HEK293 (cell line): ENCODE measurements at regions not wholly inside any gene's neighbourhood (a gene's known extent, or its start where the extent isn't known, plus 50 kb on each side); places are given as distances from the start of the nearest gene placed in this dataset.

Experiments used
- KLF16 ChIP-seq: fragments of 450-650 bp; formaldehyde crosslinking; IDR thresholded peaks from 2 replicates; pipeline ENCODE4 v1.5.1; 2017; ENCODE audit warnings: missing biosample characterization, missing genetic modification characterization
- PRDM4 ChIP-seq: fragments of 450-650 bp; formaldehyde crosslinking; IDR thresholded peaks from 2 replicates; pipeline ENCODE4 v1.5.1; 2017; ENCODE audit warnings: missing biosample characterization, missing genetic modification characterization
- TSHZ1 ChIP-seq: fragments of 450-650 bp; formaldehyde crosslinking; IDR thresholded peaks from 2 replicates; pipeline ENCODE4 v1.5.1; 2016; ENCODE audit warnings: missing biosample characterization, missing genetic modification characterization, borderline replicate concordance
- YY1 ChIP-seq: fragments of 450-650 bp; formaldehyde crosslinking; IDR thresholded peaks from 2 replicates; pipeline ENCODE4 v1.5.1; 2018; ENCODE audit warnings: missing biosample characterization, missing genetic modification characterization
- ZEB2 ChIP-seq: fragments of 450-650 bp; formaldehyde crosslinking; IDR thresholded peaks from 2 replicates; pipeline ENCODE4 v1.5.1; 2016; ENCODE audit warnings: missing biosample characterization, missing genetic modification characterization
- ZNF138 ChIP-seq: fragments of 450-650 bp; formaldehyde crosslinking; IDR thresholded peaks from 2 replicates; pipeline ENCODE4 v1.5.1; 2016; ENCODE audit warnings: missing biosample characterization, missing genetic modification characterization, borderline replicate concordance
- ZNF274 ChIP-seq, 2 experiments: fragments of 200-500 bp in 1 of 2; fragments of 450-650 bp in 1 of 2; sonication (Bioruptor generic) in 1 of 2; formaldehyde crosslinking in 1 of 2; IDR thresholded peaks; 2 replicates each; pipeline versions ENCODE4 v1.5.1 to v1.6.1; 2014 to 2016; ENCODE audit warnings: borderline replicate concordance in 1 of 2, inconsistent platforms in 1 of 2, low read length in 1 of 2, missing biosample characterization in 1 of 2, missing genetic modification characterization in 1 of 2
- ZNF398 ChIP-seq: fragments of 450-650 bp; formaldehyde crosslinking; IDR thresholded peaks from 2 replicates; pipeline ENCODE4 v1.5.1; 2017; ENCODE audit warnings: missing biosample characterization, missing genetic modification characterization
- ZNF510 ChIP-seq: fragments of 450-650 bp; formaldehyde crosslinking; IDR thresholded peaks from 2 replicates; pipeline ENCODE4 v1.5.1; 2018; ENCODE audit warnings: mild to moderate bottlenecking, missing genetic modification characterization, missing biosample characterization; ENCODE audit not compliant: insufficient replicate concordance
- ZNF639 ChIP-seq: fragments of 450-650 bp; formaldehyde crosslinking; IDR thresholded peaks from 2 replicates; pipeline ENCODE4 v1.5.1; 2016; ENCODE audit warnings: missing biosample characterization, missing genetic modification characterization
- TF ChIP-seq, protein P1 (sequence below): fragments of 450-650 bp; formaldehyde crosslinking; IDR thresholded peaks from 2 replicates; pipeline ENCODE4 v1.5.1; 2016; ENCODE audit warnings: missing biosample characterization, missing genetic modification characterization
- TF ChIP-seq, protein P2 (sequence below): fragments of 450-650 bp; formaldehyde crosslinking; IDR thresholded peaks from 2 replicates; pipeline ENCODE4 v1.5.1; 2016; ENCODE audit warnings: missing biosample characterization, missing genetic modification characterization

DNA sequence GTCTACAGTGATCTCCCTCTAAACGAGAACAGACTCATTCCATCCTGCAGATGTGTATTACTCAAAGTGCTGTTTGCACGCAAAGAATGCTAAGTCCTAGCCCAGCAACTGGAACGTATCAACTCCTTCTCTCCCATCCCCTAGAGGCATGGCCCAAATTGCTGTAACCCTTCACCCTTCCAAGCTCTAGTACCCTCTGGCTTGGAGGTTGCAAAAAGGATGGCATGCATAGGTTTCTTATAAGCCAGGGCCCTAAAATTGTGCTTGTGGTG is 71.5 kb upstream of the TGM3 start:
- TF ChIP-seq YY1, result no peak
- TF ChIP-seq, protein P1, sequence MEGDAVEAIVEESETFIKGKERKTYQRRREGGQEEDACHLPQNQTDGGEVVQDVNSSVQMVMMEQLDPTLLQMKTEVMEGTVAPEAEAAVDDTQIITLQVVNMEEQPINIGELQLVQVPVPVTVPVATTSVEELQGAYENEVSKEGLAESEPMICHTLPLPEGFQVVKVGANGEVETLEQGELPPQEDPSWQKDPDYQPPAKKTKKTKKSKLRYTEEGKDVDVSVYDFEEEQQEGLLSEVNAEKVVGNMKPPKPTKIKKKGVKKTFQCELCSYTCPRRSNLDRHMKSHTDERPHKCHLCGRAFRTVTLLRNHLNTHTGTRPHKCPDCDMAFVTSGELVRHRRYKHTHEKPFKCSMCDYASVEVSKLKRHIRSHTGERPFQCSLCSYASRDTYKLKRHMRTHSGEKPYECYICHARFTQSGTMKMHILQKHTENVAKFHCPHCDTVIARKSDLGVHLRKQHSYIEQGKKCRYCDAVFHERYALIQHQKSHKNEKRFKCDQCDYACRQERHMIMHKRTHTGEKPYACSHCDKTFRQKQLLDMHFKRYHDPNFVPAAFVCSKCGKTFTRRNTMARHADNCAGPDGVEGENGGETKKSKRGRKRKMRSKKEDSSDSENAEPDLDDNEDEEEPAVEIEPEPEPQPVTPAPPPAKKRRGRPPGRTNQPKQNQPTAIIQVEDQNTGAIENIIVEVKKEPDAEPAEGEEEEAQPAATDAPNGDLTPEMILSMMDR, result no peak
- TF ChIP-seq ZNF274 (IDR thresholded peaks at IDR 0.05; ENCODE audit: low read length), result no peak
- TF ChIP-seq ZNF274 (tag by site-specific recombination; IDR thresholded peaks at IDR 0.05; ENCODE audit: borderline replicate concordance), result no peak
- TF ChIP-seq KLF16, result no peak
- TF ChIP-seq ZNF398 (tag by site-specific recombination), result no peak
- TF ChIP-seq ZNF639 (tag by site-specific recombination), result no peak
- TF ChIP-seq PRDM4 (tag by site-specific recombination), result no peak
- no peak for TF ChIP-seq ZNF138 (tag by site-specific recombination)
- TF ChIP-seq ZNF510 (tag by site-specific recombination), result no peak
- TF ChIP-seq, protein P2, sequence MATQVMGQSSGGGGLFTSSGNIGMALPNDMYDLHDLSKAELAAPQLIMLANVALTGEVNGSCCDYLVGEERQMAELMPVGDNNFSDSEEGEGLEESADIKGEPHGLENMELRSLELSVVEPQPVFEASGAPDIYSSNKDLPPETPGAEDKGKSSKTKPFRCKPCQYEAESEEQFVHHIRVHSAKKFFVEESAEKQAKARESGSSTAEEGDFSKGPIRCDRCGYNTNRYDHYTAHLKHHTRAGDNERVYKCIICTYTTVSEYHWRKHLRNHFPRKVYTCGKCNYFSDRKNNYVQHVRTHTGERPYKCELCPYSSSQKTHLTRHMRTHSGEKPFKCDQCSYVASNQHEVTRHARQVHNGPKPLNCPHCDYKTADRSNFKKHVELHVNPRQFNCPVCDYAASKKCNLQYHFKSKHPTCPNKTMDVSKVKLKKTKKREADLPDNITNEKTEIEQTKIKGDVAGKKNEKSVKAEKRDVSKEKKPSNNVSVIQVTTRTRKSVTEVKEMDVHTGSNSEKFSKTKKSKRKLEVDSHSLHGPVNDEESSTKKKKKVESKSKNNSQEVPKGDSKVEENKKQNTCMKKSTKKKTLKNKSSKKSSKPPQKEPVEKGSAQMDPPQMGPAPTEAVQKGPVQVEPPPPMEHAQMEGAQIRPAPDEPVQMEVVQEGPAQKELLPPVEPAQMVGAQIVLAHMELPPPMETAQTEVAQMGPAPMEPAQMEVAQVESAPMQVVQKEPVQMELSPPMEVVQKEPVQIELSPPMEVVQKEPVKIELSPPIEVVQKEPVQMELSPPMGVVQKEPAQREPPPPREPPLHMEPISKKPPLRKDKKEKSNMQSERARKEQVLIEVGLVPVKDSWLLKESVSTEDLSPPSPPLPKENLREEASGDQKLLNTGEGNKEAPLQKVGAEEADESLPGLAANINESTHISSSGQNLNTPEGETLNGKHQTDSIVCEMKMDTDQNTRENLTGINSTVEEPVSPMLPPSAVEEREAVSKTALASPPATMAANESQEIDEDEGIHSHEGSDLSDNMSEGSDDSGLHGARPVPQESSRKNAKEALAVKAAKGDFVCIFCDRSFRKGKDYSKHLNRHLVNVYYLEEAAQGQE, result no peak
- no peak for TF ChIP-seq ZEB2 (tag by site-specific recombination)
- no peak for TF ChIP-seq TSHZ1 (tag by site-specific recombination)
